ENCODE measurements at regions not wholly inside any gene's neighbourhood (a gene's known extent, or its start where the extent isn't known, plus 50 kb on each side); places are given as distances from the start of the nearest gene placed in this dataset.

- no peak overlapping the region for H3K27ac Mint-ChIP-seq
- H3K9me3 Mint-ChIP-seq = no peaks in the 10 kb centered on the region
- no peaks in the 10 kb centered on the region for H3K27me3 Mint-ChIP-seq (ENCODE audit: low read depth)
- no peaks in the 10 kb centered on the region for H3K36me3 Mint-ChIP-seq (ENCODE audit: low read depth)
- no peak for DNase-seq (ENCODE audit: low spot score)
- intact Hi-C loops (cut with micrococcal nuclease) = no loop called here
- no peaks in the 10 kb centered on the region for H3K4me1 Mint-ChIP-seq (ENCODE audit: low read depth)
- H3K4me3 Mint-ChIP-seq (ENCODE audit: low read depth) = no peak overlapping the region
These were observed 186.0 kb upstream of the MKI67 start for GRCh38 chr10:128312250-128312649.

GRCh38 chr10:128314686-128315085 lies 188.5 kb upstream of the MKI67 start:
- no peaks in the 10 kb centered on the region for H3K4me1 Mint-ChIP-seq (ENCODE audit: low read depth)

GRCh38 chr10:128316121-128316726 lies 190.0 kb upstream of the MKI67 start:
- Mint-ChIP-seq H3K36me3 (ENCODE audit: low read depth) (no peaks in the 10 kb centered on the region), H3K27ac (no peak overlapping the region), H3K4me1 (ENCODE audit: low read depth) (no peaks in the 10 kb centered on the region), H3K4me3 (ENCODE audit: low read depth) (no peak overlapping the region), H3K27me3 (ENCODE audit: low read depth) (no peaks in the 10 kb centered on the region), H3K9me3 (no peaks in the 10 kb centered on the region)
- intact Hi-C loops (cut with micrococcal nuclease) = no loop called here
- no peak for DNase-seq (ENCODE audit: low spot score)

More at GRCh38 chr10:128314686-128315085, 188.5 kb upstream of the MKI67 start:
- Mint-ChIP-seq H3K4me3 (ENCODE audit: low read depth) (no peak overlapping the region), H3K27ac (no peak overlapping the region), H3K27me3 (ENCODE audit: low read depth) (no peaks in the 10 kb centered on the region), H3K36me3 (ENCODE audit: low read depth) (no peaks in the 10 kb centered on the region), H3K9me3 (no peaks in the 10 kb centered on the region)
- intact Hi-C loops (cut with micrococcal nuclease) = no loop called here
- no peak for DNase-seq (ENCODE audit: low spot score)

- no peaks in the 10 kb centered on the region for H3K4me1 Mint-ChIP-seq (ENCODE audit: low read depth)
- H3K4me3 Mint-ChIP-seq (ENCODE audit: low read depth) = no peak overlapping the region
- no peaks in the 10 kb centered on the region for H3K36me3 Mint-ChIP-seq (ENCODE audit: low read depth)
- H3K27ac Mint-ChIP-seq = no peak overlapping the region
- no peaks in the 10 kb centered on the region for H3K9me3 Mint-ChIP-seq
- H3K27me3 Mint-ChIP-seq (ENCODE audit: low read depth) = peaks cover 2% of the 10 kb centered on the region
- DNase-seq (ENCODE audit: low spot score) = no peak
- intact Hi-C loops (cut with micrococcal nuclease) = no loop called here
These were observed 190.7 kb upstream of the MKI67 start for GRCh38 chr10:128316925-128317324.

- no peaks in the 10 kb centered on the region for H3K9me3 Mint-ChIP-seq
- no peaks in the 10 kb centered on the region for H3K36me3 Mint-ChIP-seq (ENCODE audit: low read depth)
- no peaks in the 10 kb centered on the region for H3K4me1 Mint-ChIP-seq (ENCODE audit: low read depth)
- intact Hi-C loops (cut with micrococcal nuclease) = no loop called here
- H3K4me3 Mint-ChIP-seq (ENCODE audit: low read depth) = no peak overlapping the region
- no peak for DNase-seq (ENCODE audit: low spot score)
- peaks cover 2% of the 10 kb centered on the region for H3K27me3 Mint-ChIP-seq (ENCODE audit: low read depth)
- no peak overlapping the region for H3K27ac Mint-ChIP-seq
These were observed 192.1 kb upstream of the MKI67 start for GRCh38 chr10:128318366-128318765.

GRCh38 chr10:128318913-128319312 lies 192.7 kb upstream of the MKI67 start:
- H3K36me3 Mint-ChIP-seq (ENCODE audit: low read depth) = no peaks in the 10 kb centered on the region
- H3K9me3 Mint-ChIP-seq = no peaks in the 10 kb centered on the region
- H3K4me3 Mint-ChIP-seq (ENCODE audit: low read depth) = no peak overlapping the region
- no peak for DNase-seq (ENCODE audit: low spot score)
- no peak overlapping the region for H3K27ac Mint-ChIP-seq
- no peaks in the 10 kb centered on the region for H3K4me1 Mint-ChIP-seq (ENCODE audit: low read depth)
- intact Hi-C loops (cut with micrococcal nuclease) = no loop called here
- peaks cover 2% of the 10 kb centered on the region for H3K27me3 Mint-ChIP-seq (ENCODE audit: low read depth)

- intact Hi-C loops (cut with micrococcal nuclease) = no loop called here
- Mint-ChIP-seq H3K9me3 (no peaks in the 10 kb centered on the region), H3K27ac (no peak overlapping the region), H3K4me3 (ENCODE audit: low read depth) (no peak overlapping the region), H3K36me3 (ENCODE audit: low read depth) (no peaks in the 10 kb centered on the region), H3K4me1 (ENCODE audit: low read depth) (no peaks in the 10 kb centered on the region), H3K27me3 (ENCODE audit: low read depth) (peaks cover 2% of the 10 kb centered on the region)
- DNase-seq (ENCODE audit: low spot score) = no peak
These were observed 195.9 kb upstream of the MKI67 start for GRCh38 chr10:128322106-128322505.

GRCh38 chr10:128322950-128323349 lies 196.7 kb upstream of the MKI67 start:
- H3K4me1 Mint-ChIP-seq (ENCODE audit: low read depth) = no peaks in the 10 kb centered on the region
- no peak overlapping the region for H3K27ac Mint-ChIP-seq
- no peaks in the 10 kb centered on the region for H3K36me3 Mint-ChIP-seq (ENCODE audit: low read depth)
- H3K9me3 Mint-ChIP-seq = no peaks in the 10 kb centered on the region
- intact Hi-C loops (cut with micrococcal nuclease) = no loop called here
- peaks cover 2% of the 10 kb centered on the region for H3K27me3 Mint-ChIP-seq (ENCODE audit: low read depth)
- no peak for DNase-seq (ENCODE audit: low spot score)
- H3K4me3 Mint-ChIP-seq (ENCODE audit: low read depth) = no peak overlapping the region

GRCh38 chr10:128324058-128324827 lies 198.0 kb upstream of the MKI67 start:
- H3K36me3 Mint-ChIP-seq (ENCODE audit: low read depth) = no peaks in the 10 kb centered on the region
- intact Hi-C loops (cut with micrococcal nuclease) = no loop called here
- H3K4me3 Mint-ChIP-seq (ENCODE audit: low read depth) = no peak overlapping the region
- no peaks in the 10 kb centered on the region for H3K9me3 Mint-ChIP-seq
- no peak for DNase-seq (ENCODE audit: low spot score)
- H3K27me3 Mint-ChIP-seq (ENCODE audit: low read depth) = peaks cover 2% of the 10 kb centered on the region
- no peak overlapping the region for H3K27ac Mint-ChIP-seq
- H3K4me1 Mint-ChIP-seq (ENCODE audit: low read depth) = no peaks in the 10 kb centered on the region

GRCh38 chr10:128325788-128326187 lies 199.6 kb upstream of the MKI67 start:
- Mint-ChIP-seq H3K27ac (no peak overlapping the region), H3K36me3 (ENCODE audit: low read depth) (no peaks in the 10 kb centered on the region), H3K4me1 (ENCODE audit: low read depth) (no peaks in the 10 kb centered on the region), H3K9me3 (no peaks in the 10 kb centered on the region), H3K4me3 (ENCODE audit: low read depth) (no peak overlapping the region), H3K27me3 (ENCODE audit: low read depth) (peaks cover 3% of the 10 kb centered on the region)
- intact Hi-C loops (cut with micrococcal nuclease) = no loop called here
- DNase-seq (ENCODE audit: low spot score) = no peak

GRCh38 chr10:128326251-128326650 lies 200.0 kb upstream of the MKI67 start:
- Mint-ChIP-seq H3K36me3 (ENCODE audit: low read depth) (no peaks in the 10 kb centered on the region), H3K9me3 (no peaks in the 10 kb centered on the region), H3K27ac (no peak overlapping the region), H3K4me3 (ENCODE audit: low read depth) (no peak overlapping the region), H3K27me3 (ENCODE audit: low read depth) (peaks cover 6% of the 10 kb centered on the region), H3K4me1 (ENCODE audit: low read depth) (no peaks in the 10 kb centered on the region)
- intact Hi-C loops (cut with micrococcal nuclease) = no loop called here
- no peak for DNase-seq (ENCODE audit: low spot score)

- H3K27me3 Mint-ChIP-seq (ENCODE audit: low read depth) = peaks cover 6% of the 10 kb centered on the region
- no peak for DNase-seq (ENCODE audit: low spot score)
- no peaks in the 10 kb centered on the region for H3K9me3 Mint-ChIP-seq
- intact Hi-C loops (cut with micrococcal nuclease) = no loop called here
- H3K27ac Mint-ChIP-seq = no peak overlapping the region
- H3K4me3 Mint-ChIP-seq (ENCODE audit: low read depth) = no peak overlapping the region
- no peaks in the 10 kb centered on the region for H3K4me1 Mint-ChIP-seq (ENCODE audit: low read depth)
- no peaks in the 10 kb centered on the region for H3K36me3 Mint-ChIP-seq (ENCODE audit: low read depth)
These were observed 200.6 kb upstream of the MKI67 start for GRCh38 chr10:128326851-128327250.

- no peak for DNase-seq (ENCODE audit: low spot score)
These were observed 210.2 kb upstream of the MKI67 start for GRCh38 chr10:128336401-128336800.

More at GRCh38 chr10:128336401-128336800, 210.2 kb upstream of the MKI67 start:
- no peaks in the 10 kb centered on the region for H3K36me3 Mint-ChIP-seq (ENCODE audit: low read depth)
- no peak overlapping the region for H3K4me3 Mint-ChIP-seq (ENCODE audit: low read depth)
- no peaks in the 10 kb centered on the region for H3K9me3 Mint-ChIP-seq
- H3K27me3 Mint-ChIP-seq (ENCODE audit: low read depth) = peaks cover 4% of the 10 kb centered on the region
- no peaks in the 10 kb centered on the region for H3K4me1 Mint-ChIP-seq (ENCODE audit: low read depth)
- intact Hi-C loops (cut with micrococcal nuclease) = no loop called here
- no peak overlapping the region for H3K27ac Mint-ChIP-seq

Measured in activated T-helper 2 cell treated with anti-CD3 and anti-CD28 coated beads, Interferon-gamma antibody, Interleukin-2, Interleukin-4, amounts not matched to agents 10 μg/mL and 5 μg/mL and 100 μg/mL, durations not matched to agents 14 hours and 24 hours and 36 hours (primary cell).